NB4 (cell line): ENCODE measurements at regions not wholly inside any gene's neighbourhood (a gene's known extent, or its start where the extent isn't known, plus 50 kb on each side); places are given as distances from the start of the nearest gene placed in this dataset.

ENCODE experiments used
- MYC ChIP-seq: IDR thresholded peaks from 2 replicates; pipeline ENCODE4 v1.6.1; 2011; ENCODE audit warnings: low read depth, low read length
- TF ChIP-seq, protein P1 (sequence below): IDR thresholded peaks from one replicate; pipeline ENCODE4 v1.5.1; 2012; ENCODE audit warnings: low read depth, low read length

DNA sequence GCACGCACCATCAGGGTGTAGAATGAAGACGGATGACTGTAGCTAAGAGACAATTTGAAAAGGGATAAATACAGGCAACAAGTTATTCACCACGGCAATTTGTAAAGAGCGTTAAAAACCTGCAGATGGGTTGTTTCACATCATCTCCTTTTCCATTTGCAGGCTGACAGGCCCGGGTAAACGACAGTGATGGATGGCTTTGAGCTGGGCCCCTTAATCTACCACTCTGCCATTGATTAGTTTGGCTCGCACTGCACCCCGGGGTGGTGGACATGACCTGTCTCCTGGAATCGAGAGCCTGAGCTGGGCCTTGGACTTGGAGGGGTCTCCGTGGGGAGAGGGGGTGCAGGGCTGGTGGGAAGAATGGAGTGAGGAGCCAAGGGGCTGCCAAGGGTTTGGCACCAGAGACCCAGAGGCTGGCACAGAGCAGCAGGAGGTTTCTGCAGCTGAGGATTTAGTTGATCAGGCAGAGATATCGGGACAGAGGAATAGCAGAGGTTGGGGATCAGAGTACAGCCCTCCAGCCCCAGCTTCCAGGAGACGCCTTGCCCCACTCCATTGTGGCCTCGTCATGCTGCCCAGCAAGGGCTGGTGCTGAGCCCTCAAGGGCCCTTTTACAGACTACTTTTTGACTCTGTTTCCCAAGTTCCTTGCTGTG is 110.6 kb upstream of the NECTIN1 start:
- TF ChIP-seq, protein P1, sequence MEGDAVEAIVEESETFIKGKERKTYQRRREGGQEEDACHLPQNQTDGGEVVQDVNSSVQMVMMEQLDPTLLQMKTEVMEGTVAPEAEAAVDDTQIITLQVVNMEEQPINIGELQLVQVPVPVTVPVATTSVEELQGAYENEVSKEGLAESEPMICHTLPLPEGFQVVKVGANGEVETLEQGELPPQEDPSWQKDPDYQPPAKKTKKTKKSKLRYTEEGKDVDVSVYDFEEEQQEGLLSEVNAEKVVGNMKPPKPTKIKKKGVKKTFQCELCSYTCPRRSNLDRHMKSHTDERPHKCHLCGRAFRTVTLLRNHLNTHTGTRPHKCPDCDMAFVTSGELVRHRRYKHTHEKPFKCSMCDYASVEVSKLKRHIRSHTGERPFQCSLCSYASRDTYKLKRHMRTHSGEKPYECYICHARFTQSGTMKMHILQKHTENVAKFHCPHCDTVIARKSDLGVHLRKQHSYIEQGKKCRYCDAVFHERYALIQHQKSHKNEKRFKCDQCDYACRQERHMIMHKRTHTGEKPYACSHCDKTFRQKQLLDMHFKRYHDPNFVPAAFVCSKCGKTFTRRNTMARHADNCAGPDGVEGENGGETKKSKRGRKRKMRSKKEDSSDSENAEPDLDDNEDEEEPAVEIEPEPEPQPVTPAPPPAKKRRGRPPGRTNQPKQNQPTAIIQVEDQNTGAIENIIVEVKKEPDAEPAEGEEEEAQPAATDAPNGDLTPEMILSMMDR = no peak
- TF ChIP-seq MYC = no peak
